22Rv1 (cell line): ENCODE measurements at regions not wholly inside any gene's neighbourhood (a gene's known extent, or its start where the extent isn't known, plus 50 kb on each side); places are given as distances from the start of the nearest gene placed in this dataset.

ENCODE experiments used
- H3K27ac ChIP-seq: fragments of 450-650 bp; 2 replicates; pipeline ENCODE4 v1.5.1; 2017
- CTCF ChIP-seq: fragments of 450-650 bp; IDR thresholded peaks from 2 replicates; pipeline ENCODE4 v1.5.1; 2017; ENCODE audit warnings: mild to moderate bottlenecking
- ZFX ChIP-seq: fragments of 450-650 bp; IDR thresholded peaks from 2 replicates; pipeline ENCODE4 v1.6.1; 2017; ENCODE audit warnings: antibody characterized with exemption, borderline replicate concordance

DNA sequence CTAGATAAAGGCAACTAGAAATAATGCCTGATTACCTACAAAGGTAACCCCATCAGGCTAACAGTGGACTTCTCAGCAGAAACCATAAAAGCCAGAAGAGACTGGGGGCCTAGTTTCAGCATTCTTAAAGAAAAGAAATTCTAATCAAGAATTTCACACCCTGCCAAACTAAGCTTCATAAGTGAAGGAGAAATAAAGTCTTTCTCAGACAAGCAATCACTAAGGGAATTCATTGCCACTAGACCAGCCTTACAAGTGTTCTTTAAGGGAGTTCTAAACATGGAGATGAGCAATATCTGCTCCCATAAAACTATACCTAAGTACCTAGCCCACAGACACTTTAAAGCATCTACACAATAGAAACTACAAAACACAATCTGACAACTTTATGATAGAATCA is 823.5 kb downstream of the PCDH17 start:
- TF ChIP-seq ZFX (no peak), CTCF (no peak)
- no peak overlapping the region for H3K27ac ChIP-seq

DNA sequence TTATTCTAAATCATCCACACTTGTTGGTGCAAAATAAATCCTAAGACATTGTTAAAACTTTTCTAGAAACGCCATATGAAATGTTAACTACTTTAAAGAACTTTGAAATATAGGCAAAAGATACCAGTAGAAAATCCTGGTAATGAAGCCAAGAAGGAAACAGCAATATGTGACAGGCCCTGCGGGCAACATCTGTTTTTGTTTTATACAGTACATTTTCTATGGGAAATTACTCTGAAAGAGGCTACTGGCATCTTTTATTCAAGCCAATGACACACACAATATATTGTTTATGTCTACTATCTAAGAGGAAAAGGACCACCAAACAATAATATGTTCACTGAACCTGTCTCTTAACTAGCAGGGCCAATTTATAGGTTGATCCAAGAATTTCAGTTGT is 829.7 kb downstream of the PCDH17 start:
- no peak for TF ChIP-seq CTCF
- TF ChIP-seq ZFX, result no peak
- H3K27ac ChIP-seq, result no peak overlapping the region

DNA sequence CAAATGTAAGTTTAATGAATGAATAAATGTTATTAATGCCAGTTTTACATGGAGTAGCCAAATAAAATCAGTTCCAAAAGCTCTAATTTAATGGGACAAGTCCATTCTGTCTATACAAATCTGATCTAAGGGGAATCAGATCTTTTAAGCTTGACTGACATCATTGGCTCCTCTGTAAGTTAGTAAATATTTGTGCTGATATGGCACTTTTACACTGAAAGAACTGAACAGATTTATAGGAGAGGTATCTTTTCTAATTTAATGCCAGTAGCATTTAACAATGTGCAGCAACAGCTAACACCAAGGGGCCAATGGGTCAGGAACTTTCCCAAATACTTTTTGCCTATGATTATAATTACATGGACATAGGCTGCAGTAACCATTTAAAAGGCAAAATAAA is 832.3 kb downstream of the PCDH17 start:
- TF ChIP-seq ZFX, result no peak
- no peak for TF ChIP-seq CTCF
- no peak overlapping the region for H3K27ac ChIP-seq

GRCh38 chr13:58467176-58467575 is 835.6 kb downstream of the PCDH17 start:
- no peak for TF ChIP-seq ZFX
- no peak for TF ChIP-seq CTCF
- H3K27ac ChIP-seq, result no peak overlapping the region

- H3K27ac ChIP-seq, result no peak overlapping the region
- TF ChIP-seq CTCF, result no peak
Measured at GRCh38 chr13:58472483-58472882, 840.9 kb downstream of the PCDH17 start.

DNA sequence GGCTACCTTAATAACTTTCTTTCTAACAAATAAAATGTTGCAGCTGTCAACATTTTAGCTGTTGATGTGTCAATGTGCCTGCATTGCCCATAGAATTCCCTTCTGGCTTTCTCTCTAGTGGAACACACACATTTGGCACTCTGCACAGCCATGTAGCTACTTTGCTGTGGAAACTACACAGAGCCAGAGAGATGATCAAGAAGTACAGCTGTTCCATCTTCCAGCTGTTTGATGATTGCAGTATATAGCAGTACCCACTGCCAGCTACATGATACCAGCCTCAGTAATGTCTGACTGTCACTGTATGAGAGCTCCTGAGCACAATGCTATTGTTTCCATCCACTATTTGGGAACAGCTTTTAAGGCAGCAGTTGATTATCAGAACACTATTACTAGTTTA is 843.0 kb downstream of the PCDH17 start:
- H3K27ac ChIP-seq, result no peak overlapping the region
- no peak for TF ChIP-seq CTCF
- TF ChIP-seq ZFX, result no peak

DNA sequence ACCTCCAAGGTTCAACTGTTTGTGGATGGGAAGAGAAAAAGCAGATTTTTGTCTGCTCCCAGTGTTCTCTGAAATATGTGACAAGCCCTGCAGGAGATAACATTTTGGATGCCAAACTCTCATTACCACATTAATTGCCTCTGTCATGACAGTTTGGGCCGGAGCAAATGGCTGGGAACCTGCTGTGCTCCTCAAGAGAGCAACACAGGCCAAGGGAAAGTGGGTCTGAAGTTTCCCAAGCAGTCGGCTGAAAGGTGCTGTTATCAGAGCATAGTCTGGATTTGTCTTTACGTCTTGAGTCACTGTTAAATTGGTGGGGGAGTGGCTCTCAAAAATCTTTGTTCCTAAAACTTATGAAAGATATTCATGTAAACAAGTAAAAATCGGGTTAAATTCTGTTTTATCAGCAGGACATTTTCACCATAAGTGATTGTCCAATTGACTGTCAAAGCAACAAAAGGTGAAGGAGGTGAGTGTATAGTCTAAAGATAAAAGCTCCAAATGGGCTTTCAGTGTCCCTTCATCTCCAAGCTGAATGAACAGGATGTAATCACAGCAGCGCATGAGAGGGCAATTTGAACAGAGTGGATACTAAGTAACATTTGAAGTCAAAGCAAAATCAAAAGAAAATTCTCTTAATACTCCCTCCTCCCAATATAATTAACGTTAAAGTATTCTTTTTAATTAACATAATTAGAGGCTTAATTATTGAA is 844.8 kb downstream of the PCDH17 start:
- TF ChIP-seq ZFX (no peak), CTCF (no peak)
- no peak overlapping the region for H3K27ac ChIP-seq
